ENCODE measurements at regions not wholly inside any gene's neighbourhood (a gene's known extent, or its start where the extent isn't known, plus 50 kb on each side); places are given as distances from the start of the nearest gene placed in this dataset.

DNA sequence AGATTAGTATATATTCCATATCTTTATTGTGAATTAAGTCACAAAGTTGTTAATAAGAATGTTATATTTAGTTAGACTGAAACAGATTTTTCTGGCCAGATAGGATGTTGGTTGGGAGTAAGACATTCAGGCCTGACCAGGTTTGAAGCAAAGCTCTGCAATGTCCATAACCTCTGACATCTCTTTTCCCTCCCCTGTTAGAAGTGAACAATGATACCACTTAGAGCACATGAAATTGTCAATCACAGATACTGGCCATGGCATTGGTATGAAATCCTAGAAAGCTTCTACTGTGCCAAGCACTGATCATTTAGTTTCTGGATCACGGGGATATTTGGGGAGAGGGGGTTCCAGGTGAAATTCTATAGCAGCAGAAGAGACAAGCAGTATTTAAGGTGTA lies 1455.1 kb upstream of the CDH9 start:
- Histone ChIP-seq H3K9me3 (no peaks in the 10 kb centered on the region), H3K36me3 (replicated peaks in 1 of 2; ENCODE audit: insufficient read depth in 1 of 2, low read depth in 2 of 2) (no peaks in the 10 kb centered on the region), H3K27me3 (no peaks in the 10 kb centered on the region), H3K4me3 (no peak overlapping the region), H3K27ac (no peak overlapping the region), H3K4me1 (no peaks in the 10 kb centered on the region)
- intact Hi-C loops (cut with DNase I) = no loop called here
- ATAC-seq (no peak), DNase-seq (no peak)
- 58 to 70% methylated on average over 1 of the region's 1 CpG for WGBS, 2 donors
- TF ChIP-seq, protein P1, sequence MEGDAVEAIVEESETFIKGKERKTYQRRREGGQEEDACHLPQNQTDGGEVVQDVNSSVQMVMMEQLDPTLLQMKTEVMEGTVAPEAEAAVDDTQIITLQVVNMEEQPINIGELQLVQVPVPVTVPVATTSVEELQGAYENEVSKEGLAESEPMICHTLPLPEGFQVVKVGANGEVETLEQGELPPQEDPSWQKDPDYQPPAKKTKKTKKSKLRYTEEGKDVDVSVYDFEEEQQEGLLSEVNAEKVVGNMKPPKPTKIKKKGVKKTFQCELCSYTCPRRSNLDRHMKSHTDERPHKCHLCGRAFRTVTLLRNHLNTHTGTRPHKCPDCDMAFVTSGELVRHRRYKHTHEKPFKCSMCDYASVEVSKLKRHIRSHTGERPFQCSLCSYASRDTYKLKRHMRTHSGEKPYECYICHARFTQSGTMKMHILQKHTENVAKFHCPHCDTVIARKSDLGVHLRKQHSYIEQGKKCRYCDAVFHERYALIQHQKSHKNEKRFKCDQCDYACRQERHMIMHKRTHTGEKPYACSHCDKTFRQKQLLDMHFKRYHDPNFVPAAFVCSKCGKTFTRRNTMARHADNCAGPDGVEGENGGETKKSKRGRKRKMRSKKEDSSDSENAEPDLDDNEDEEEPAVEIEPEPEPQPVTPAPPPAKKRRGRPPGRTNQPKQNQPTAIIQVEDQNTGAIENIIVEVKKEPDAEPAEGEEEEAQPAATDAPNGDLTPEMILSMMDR (IDR thresholded peaks at IDR 0.05) = no peak
- TF ChIP-seq POLR2A (IDR thresholded peaks at IDR 0.05) = no peak

DNA sequence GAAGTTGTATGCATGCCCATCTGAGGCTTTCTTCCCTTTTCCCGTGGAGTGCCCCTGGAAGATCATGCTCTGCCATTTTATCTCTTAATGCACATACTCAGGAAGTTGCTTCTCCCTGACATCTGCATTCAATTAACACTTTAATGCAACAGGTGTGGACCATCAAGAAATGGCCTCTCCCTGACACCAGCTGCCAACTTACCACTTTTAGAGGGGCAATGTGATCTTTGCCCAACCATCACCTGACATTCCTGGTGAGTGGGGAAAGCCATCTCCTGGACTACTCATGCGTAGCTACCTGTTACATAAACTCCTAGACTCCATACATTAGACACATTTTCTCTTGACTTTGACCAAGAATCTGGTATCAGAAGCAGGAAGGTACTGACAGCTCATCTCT lies 1450.4 kb upstream of the CDH9 start:
- no peaks in the 10 kb centered on the region for H3K27me3 ChIP-seq
- no peaks in the 10 kb centered on the region for H3K36me3 ChIP-seq (replicated peaks in 1 of 2; ENCODE audit: insufficient read depth in 1 of 2, low read depth in 2 of 2)
- 50 to 61% methylated on average over 2 of the region's 2 CpGs for WGBS, 2 donors
- ATAC-seq (no peak), DNase-seq (no peak)
- H3K4me3 ChIP-seq = no peak overlapping the region
- intact Hi-C loops (cut with DNase I) = no loop called here
- no peaks in the 10 kb centered on the region for H3K4me1 ChIP-seq
- H3K27ac ChIP-seq = no peak overlapping the region
- TF ChIP-seq, protein P1 (IDR thresholded peaks at IDR 0.05) = no peak
- TF ChIP-seq POLR2A (IDR thresholded peaks at IDR 0.05) = no peak
- no peaks in the 10 kb centered on the region for H3K9me3 ChIP-seq

DNA sequence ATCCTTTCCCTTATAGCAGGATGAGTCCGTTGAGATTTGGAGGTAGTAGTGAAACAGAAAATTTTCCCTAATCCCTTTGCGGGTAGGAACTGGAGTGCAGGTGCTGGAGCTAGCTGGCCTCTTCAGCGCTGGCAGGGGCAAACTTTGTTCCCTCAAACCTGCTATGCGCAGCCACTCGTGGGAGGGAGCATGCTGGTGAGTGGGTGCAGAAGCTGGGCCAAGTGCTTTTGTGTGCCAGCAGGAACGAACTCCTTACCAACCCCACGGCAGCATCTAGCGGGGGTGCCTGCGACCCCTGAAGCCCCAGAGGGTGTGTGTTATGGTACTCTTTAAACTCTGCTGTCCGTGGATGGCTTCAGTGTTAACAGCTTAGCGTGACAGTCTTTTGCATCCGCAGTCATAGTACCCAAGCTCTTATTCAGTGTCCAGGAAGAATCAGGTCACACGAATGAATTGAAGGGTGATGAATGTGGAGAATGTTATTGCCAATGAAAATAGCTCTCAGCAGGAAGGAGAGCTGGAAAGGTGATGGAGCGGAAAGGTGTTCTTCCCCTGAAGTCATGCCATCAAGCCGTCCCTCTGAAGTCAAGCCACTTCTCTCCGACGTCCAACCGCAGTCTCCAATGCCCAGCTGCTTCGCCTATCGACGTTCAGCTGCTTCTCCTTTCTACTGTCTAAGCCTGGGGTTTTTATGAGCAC lies 1445.1 kb upstream of the CDH9 start:
- H3K36me3 ChIP-seq (replicated peaks in 1 of 2; ENCODE audit: insufficient read depth in 1 of 2, low read depth in 2 of 2) = no peaks in the 10 kb centered on the region
- no peak for ATAC-seq
- H3K27ac ChIP-seq = no peak overlapping the region
- H3K9me3 ChIP-seq = no peaks in the 10 kb centered on the region
- 77 to 79% methylated on average over 20 to 21 of the region's 21 CpGs for WGBS, 2 donors
- H3K4me1 ChIP-seq = no peaks in the 10 kb centered on the region
- no peak for TF ChIP-seq POLR2A (IDR thresholded peaks at IDR 0.05)
- TF ChIP-seq, protein P1 (IDR thresholded peaks at IDR 0.05) = no peak
- no peaks in the 10 kb centered on the region for H3K27me3 ChIP-seq
- no peak for DNase-seq
- intact Hi-C loops (cut with DNase I) = no loop called here
- H3K4me3 ChIP-seq = no peak overlapping the region

DNA sequence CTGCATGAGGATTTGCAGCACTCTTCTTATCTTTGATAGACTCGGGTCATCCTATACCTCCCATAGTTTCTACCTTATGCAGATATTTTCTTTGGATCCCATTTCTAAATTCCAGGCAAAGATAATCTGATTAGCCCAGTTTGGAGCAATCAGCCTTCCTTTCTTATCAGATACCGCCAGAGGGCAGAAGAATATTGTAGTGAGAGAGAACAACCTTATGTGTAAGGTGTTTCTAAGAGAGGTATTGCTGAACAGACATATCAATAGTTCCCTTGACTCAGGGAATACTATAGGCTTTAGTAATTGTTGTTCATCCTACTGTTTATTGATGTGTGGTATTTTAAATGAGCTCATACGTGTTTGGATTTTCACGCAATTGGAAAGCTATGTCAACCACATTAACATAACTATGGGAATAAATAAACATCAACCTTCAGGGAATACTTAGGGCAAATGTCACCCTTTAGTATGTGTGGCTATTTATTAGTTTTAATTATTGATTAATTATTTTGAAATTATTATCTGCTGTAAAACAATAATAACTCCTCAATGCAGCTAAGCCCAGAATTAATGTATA lies 1435.2 kb upstream of the CDH9 start:
- Histone ChIP-seq H3K4me3 (no peak overlapping the region), H3K36me3 (replicated peaks in 1 of 2; ENCODE audit: insufficient read depth in 1 of 2, low read depth in 2 of 2) (no peaks in the 10 kb centered on the region), H3K27me3 (no peaks in the 10 kb centered on the region), H3K4me1 (no peaks in the 10 kb centered on the region), H3K27ac (no peak overlapping the region), H3K9me3 (no peaks in the 10 kb centered on the region)
- WGBS, 2 donors = 30 to 44% methylated on average over 4 of the region's 4 CpGs
- intact Hi-C loops (cut with DNase I) = no loop called here
- ATAC-seq (no peak), DNase-seq (no peak)
- TF ChIP-seq, protein P1 (IDR thresholded peaks at IDR 0.05) = peak in 2 of 7 experiments; percentile 4 to 5
- TF ChIP-seq POLR2A (IDR thresholded peaks at IDR 0.05) = no peak

DNA sequence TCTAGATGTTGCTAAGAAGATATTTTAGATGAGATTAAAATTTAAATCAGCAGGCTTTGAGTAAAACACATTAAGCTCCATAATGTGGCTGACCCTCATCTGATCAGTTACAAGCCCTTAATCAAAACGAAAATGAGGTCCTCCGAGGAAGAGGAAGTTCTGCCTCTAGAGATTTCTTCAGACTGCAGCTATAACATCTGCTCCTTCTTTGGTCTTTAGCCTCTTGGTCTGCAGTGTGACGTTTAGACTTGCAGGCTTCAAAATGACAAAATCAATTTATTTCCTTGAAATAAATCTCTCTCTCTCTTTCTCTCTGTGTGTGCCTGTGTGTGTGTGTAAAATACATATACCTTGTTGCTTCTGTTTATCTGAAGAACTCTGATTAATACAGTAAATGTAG lies 1429.8 kb upstream of the CDH9 start:
- intact Hi-C loops (cut with DNase I) = no loop called here
- Histone ChIP-seq H3K4me1 (no peaks in the 10 kb centered on the region), H3K27me3 (no peaks in the 10 kb centered on the region), H3K36me3 (replicated peaks in 1 of 2; ENCODE audit: insufficient read depth in 1 of 2, low read depth in 2 of 2) (no peaks in the 10 kb centered on the region), H3K9me3 (no peaks in the 10 kb centered on the region), H3K4me3 (no peak overlapping the region), H3K27ac (no peak overlapping the region)
- WGBS, 2 donors = 5 to 15% methylated on average over 3 of the region's 3 CpGs
- ATAC-seq (no peak), DNase-seq (no peak)
- no peak for TF ChIP-seq POLR2A (IDR thresholded peaks at IDR 0.05)
- TF ChIP-seq, protein P1 (IDR thresholded peaks at IDR 0.05) = no peak

All from body of pancreas (tissue), 4 donors.